Endothelial cell (in vitro differentiated cells): ENCODE measurements at regions not wholly inside any gene's neighbourhood (a gene's known extent, or its start where the extent isn't known, plus 50 kb on each side); places are given as distances from the start of the nearest gene placed in this dataset.

Source experiments
- DNase-seq: peaks from one replicate; pipeline ENCODE4 v3.0.0; 2021; ENCODE audit warnings: low spot score
- H3K27ac Mint-ChIP-seq: one replicate; pipeline ENCODE4 v1.8.0; 2021; ENCODE audit warnings: mixed read lengths, inconsistent platforms; ENCODE audit not compliant: unreplicated experiment
- H3K27me3 Mint-ChIP-seq: one replicate; pipeline ENCODE4 v1.8.0; 2021; ENCODE audit warnings: mild to moderate bottlenecking, moderate library complexity, mixed read lengths, inconsistent platforms; ENCODE audit not compliant: unreplicated experiment
- H3K36me3 Mint-ChIP-seq: one replicate; pipeline ENCODE4 v1.8.0; 2021; ENCODE audit warnings: mild to moderate bottlenecking, low read depth, mixed read lengths, inconsistent platforms; ENCODE audit not compliant: unreplicated experiment
- H3K4me1 Mint-ChIP-seq: one replicate; pipeline ENCODE4 v1.8.0; 2021; ENCODE audit warnings: mild to moderate bottlenecking, mixed read lengths, inconsistent platforms; ENCODE audit not compliant: unreplicated experiment
- H3K4me3 Mint-ChIP-seq: one replicate; pipeline ENCODE4 v1.8.0; 2021; ENCODE audit warnings: mild to moderate bottlenecking, mixed read lengths, inconsistent platforms; ENCODE audit not compliant: unreplicated experiment
- H3K9me3 Mint-ChIP-seq: one replicate; pipeline ENCODE4 v1.8.0; 2021; ENCODE audit warnings: mixed read lengths, inconsistent platforms; ENCODE audit not compliant: unreplicated experiment
- TF ChIP-seq, protein P1 (sequence below): fragments of 200-600 bp; sonication (generic); IDR thresholded peaks from one replicate; pipeline ENCODE4 v1.5.0; 2021; ENCODE audit warnings: antibody characterized with exemption; ENCODE audit not compliant: unreplicated experiment

DNA sequence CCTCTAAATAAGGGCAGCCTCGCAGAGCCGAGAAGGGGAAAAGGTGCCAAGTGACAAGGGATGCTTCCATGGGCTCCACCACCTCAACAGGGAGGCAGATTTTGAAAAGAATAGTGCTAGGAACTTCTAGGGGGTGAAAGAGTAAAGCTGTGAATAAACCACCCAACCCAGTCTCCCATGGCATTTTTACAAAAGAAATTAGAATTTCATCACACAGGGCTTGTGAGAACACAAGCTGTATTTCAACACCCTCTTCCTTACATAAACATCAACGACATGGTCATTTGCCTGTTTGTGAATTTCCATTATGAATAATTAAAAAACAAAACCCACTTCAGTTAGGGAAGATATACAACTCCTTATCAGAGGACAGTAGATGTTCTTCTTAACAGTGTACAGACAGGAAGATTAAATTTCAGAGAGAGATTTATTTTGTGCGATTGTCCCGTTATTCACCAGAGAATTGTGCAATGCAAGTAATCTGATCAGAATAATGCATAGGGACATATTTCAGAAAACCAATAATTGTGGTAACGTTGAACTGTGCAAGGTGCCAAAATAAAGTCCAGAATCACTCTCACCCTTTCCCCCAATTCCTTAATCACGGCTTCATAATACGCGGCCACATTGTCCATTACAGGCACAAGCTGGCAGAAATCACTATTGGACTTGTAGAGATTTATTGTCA is 207.8 kb upstream of the MGMT start:
- TF ChIP-seq, protein P1, sequence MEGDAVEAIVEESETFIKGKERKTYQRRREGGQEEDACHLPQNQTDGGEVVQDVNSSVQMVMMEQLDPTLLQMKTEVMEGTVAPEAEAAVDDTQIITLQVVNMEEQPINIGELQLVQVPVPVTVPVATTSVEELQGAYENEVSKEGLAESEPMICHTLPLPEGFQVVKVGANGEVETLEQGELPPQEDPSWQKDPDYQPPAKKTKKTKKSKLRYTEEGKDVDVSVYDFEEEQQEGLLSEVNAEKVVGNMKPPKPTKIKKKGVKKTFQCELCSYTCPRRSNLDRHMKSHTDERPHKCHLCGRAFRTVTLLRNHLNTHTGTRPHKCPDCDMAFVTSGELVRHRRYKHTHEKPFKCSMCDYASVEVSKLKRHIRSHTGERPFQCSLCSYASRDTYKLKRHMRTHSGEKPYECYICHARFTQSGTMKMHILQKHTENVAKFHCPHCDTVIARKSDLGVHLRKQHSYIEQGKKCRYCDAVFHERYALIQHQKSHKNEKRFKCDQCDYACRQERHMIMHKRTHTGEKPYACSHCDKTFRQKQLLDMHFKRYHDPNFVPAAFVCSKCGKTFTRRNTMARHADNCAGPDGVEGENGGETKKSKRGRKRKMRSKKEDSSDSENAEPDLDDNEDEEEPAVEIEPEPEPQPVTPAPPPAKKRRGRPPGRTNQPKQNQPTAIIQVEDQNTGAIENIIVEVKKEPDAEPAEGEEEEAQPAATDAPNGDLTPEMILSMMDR: no peak
- H3K9me3 Mint-ChIP-seq: no peaks in the 10 kb centered on the region
- no peaks in the 10 kb centered on the region for H3K36me3 Mint-ChIP-seq
- DNase-seq: no peak
- no peak overlapping the region for H3K27ac Mint-ChIP-seq
- no peaks in the 10 kb centered on the region for H3K27me3 Mint-ChIP-seq
- no peaks in the 10 kb centered on the region for H3K4me1 Mint-ChIP-seq
- no peak overlapping the region for H3K4me3 Mint-ChIP-seq

DNA sequence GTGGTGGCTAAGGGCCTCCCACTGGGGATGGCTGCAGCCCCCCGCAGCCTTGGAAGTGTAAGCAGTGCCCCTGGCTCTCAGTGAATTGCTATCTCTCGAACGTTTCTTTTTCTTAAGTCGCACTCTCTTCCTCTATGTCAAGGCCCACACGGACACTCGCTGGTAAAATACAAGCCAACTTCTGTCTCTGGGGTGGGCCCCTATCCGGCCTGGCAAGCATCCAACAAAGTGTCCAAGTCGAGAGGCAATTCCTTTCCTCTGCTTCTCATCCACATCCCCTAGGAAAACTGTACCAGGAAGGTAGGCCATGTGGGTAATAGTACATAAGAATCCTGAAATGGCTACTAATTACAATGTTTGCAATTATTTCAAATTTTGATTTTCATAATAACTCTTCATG is 194.9 kb upstream of the MGMT start:
- no peak for DNase-seq
- Mint-ChIP-seq H3K36me3 (no peaks in the 10 kb centered on the region), H3K4me3 (no peak overlapping the region), H3K9me3 (no peaks in the 10 kb centered on the region), H3K27ac (no peak overlapping the region), H3K27me3 (no peaks in the 10 kb centered on the region), H3K4me1 (peaks cover 2% of the 10 kb centered on the region)
- TF ChIP-seq, protein P1: no peak

DNA sequence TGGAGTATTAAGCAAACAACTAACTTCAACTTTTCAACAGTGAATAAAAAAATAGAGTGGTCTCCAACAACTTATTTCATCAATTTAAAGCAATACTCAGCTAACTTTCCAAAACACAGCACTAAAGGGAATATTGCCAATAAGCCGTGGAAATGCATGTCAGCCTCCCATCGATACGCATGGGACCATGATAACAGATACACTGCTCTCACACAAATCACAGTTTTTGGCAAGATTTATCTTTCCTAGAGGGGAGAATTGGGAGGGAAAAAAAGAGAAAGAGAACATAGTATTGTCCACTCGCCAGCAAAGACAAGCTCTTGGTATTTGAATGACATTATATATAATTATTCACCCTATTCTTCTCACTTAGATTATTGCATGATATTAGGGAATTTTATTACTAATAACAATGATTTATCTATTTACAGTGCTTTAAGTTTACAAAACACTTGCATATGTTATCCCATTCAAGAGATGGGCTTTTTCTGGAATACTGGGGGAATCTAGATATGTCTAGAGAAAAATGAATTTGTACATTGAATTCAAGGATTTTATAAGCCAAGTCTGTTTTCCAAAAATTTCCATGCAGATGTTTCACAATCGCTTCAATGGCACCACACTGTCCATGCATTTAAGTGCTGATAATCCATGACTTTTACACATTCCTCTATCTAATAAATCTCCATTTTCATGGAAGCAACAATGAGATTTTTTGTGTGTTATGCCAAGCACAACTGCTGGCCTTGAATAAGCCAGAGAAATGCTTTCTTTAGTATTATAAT is 194.0 kb upstream of the MGMT start:
- Mint-ChIP-seq H3K36me3 (no peaks in the 10 kb centered on the region), H3K9me3 (no peaks in the 10 kb centered on the region), H3K4me3 (no peak overlapping the region), H3K27me3 (no peaks in the 10 kb centered on the region), H3K27ac (no peak overlapping the region), H3K4me1 (peaks cover 2% of the 10 kb centered on the region)
- no peak for DNase-seq
- TF ChIP-seq, protein P1: no peak

DNA sequence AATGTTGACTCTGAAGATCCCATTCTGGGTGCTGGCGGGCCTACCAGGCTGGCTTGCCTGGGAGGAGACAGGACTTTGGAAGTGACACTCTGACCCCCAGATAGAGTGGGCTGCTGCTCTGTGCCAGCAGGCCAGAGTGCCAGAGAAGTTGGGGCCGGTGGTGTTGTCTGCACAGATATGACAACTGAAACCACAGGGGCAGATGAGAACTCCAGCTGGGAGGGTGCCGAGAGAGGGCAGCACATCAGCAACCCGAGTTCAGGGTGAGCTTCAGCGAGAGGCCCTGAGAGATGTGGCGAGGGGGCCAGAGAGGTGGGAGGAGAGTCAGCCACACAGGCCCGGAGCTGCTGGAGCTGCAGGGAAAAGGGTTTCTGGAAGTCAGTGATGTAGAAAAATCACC is 193.2 kb upstream of the MGMT start:
- H3K4me1 Mint-ChIP-seq: peaks cover 2% of the 10 kb centered on the region
- no peak overlapping the region for H3K27ac Mint-ChIP-seq
- no peaks in the 10 kb centered on the region for H3K27me3 Mint-ChIP-seq
- H3K4me3 Mint-ChIP-seq: no peak overlapping the region
- no peaks in the 10 kb centered on the region for H3K9me3 Mint-ChIP-seq
- TF ChIP-seq, protein P1: no peak
- DNase-seq: no peak
- H3K36me3 Mint-ChIP-seq: no peaks in the 10 kb centered on the region
